B cell (primary cell): ENCODE measurements at regions not wholly inside any gene's neighbourhood (a gene's known extent, or its start where the extent isn't known, plus 50 kb on each side); places are given as distances from the start of the nearest gene placed in this dataset.
"Not testable (repeated sequence)": the region's sequence is repeated elsewhere in the genome, so short reads cannot be mapped to it uniquely, and the experiment has no call there.

Source experiments
- ATAC-seq: fragments of 200-7000 bp; cut with Tn5 transposase; one replicate; pipeline ENCODE4 v1.10.0; 2021; ENCODE audit warnings: low read depth, mild to moderate bottlenecking, moderate number of reproducible peaks, moderate library complexity
- CTCF ChIA-PET: fragments of 350-600 bp; sonication (Branson Sonifier 250); formaldehyde crosslinking; loops from one replicate; lab custom pipeline; 2021; ENCODE audit warnings: antibody characterized with exemption, inconsistent platforms; lab: Charles Lee
- POLR2A ChIA-PET: fragments of 350-600 bp; sonication (Branson Sonifier 250); formaldehyde crosslinking; loops from one replicate; lab custom pipeline; 2021; ENCODE audit warnings: antibody characterized with exemption; lab: Charles Lee
- DNase-seq: peaks from one replicate; pipeline ENCODE4 v3.0.0; 2013
- H2AFZ ChIP-seq: 2 replicates; pipeline ENCODE4 v1.6.1; 2012; ENCODE audit warnings: mild to moderate bottlenecking, low read depth, low read length; ENCODE audit not compliant: insufficient read depth, poor library complexity, severe bottlenecking
- H3K27ac ChIP-seq, 2 donors: 1 replicate in 1 of 2; 2 replicates in 1 of 2; pipeline ENCODE4 v1.5.1; 2012 to 2013; ENCODE audit warnings: low read length in 2 of 2, mild to moderate bottlenecking in 2 of 2, moderate library complexity in 1 of 2
- H3K27me3 ChIP-seq, 4 experiments: fragments of 200-600 bp in 1 of 4; sonication (generic) in 1 of 4; replicated peaks in 1 of 4; 1 replicate in 2 of 4; 2 replicates in 2 of 4; pipeline versions ENCODE4 v1.6.1 to v1.7.0; 2013 to 2016; ENCODE audit warnings: low read length in 3 of 4, mild to moderate bottlenecking in 2 of 4, mixed read lengths in 1 of 4, moderate library complexity in 1 of 4; ENCODE audit not compliant: insufficient read depth in 4 of 4, control insufficient read depth in 3 of 4; ENCODE audit errors: control extremely low read depth in 1 of 4
- H3K36me3 ChIP-seq, 2 experiments: replicated peaks in 1 of 2; 1 replicate in 1 of 2; 2 replicates in 1 of 2; pipeline versions ENCODE4 v1.6.1 to v1.7.1; 2013; ENCODE audit warnings: low read length in 1 of 2; ENCODE audit not compliant: insufficient read depth in 2 of 2, control insufficient read depth in 1 of 2; ENCODE audit errors: control extremely low read depth in 1 of 2, extremely low read depth in 1 of 2
- H3K4me1 ChIP-seq, 2 donors: fragments of 200-600 bp in 1 of 2; sonication (generic) in 1 of 2; 1 replicate in 1 of 2; 2 replicates in 1 of 2; pipeline versions ENCODE4 v1.5.1 to v1.6.1; 2013 to 2017; ENCODE audit warnings: low read length in 2 of 2; ENCODE audit not compliant: control insufficient read depth in 2 of 2, insufficient read depth in 2 of 2
- H3K4me2 ChIP-seq: replicated peaks from 2 replicates; pipeline ENCODE3; 2012; ENCODE audit warnings: mild to moderate bottlenecking, low read depth, low read length; ENCODE audit not compliant: poor library complexity, severe bottlenecking
- H3K4me3 ChIP-seq, 5 experiments: fragments of 200-600 bp in 1 of 5; sonication (generic) in 1 of 5; 1 replicate in 3 of 5; 2 replicates in 2 of 5; pipeline versions ENCODE4 v1.5.1 to v1.7.0; 2011 to 2016; ENCODE audit warnings: low read length in 4 of 5, mild to moderate bottlenecking in 4 of 5, low read depth in 2 of 5, control low read depth in 1 of 5, moderate library complexity in 1 of 5; ENCODE audit not compliant: insufficient read depth in 1 of 5; ENCODE audit errors: control extremely low read depth in 1 of 5, extremely low read depth in 1 of 5
- H3K79me2 ChIP-seq: fragments of 200-600 bp; sonication (generic); one replicate; pipeline ENCODE4 v1.6.0; 2016; ENCODE audit warnings: low read length; ENCODE audit not compliant: control insufficient read depth, insufficient read depth
- H3K9ac ChIP-seq: fragments of 200-600 bp; sonication (generic); 2 replicates; pipeline ENCODE4 v1.6.1; 2017; ENCODE audit warnings: mild to moderate bottlenecking, low read length, moderate library complexity
- H3K9me3 ChIP-seq, 3 donors: one replicate each; pipeline versions ENCODE4 v1.6.1 to v1.7.1; 2013; ENCODE audit warnings: low read length in 2 of 3; ENCODE audit not compliant: control insufficient read depth in 2 of 3, insufficient read depth in 1 of 3; ENCODE audit errors: control extremely low read depth in 1 of 3
- H4K20me1 ChIP-seq: 2 replicates; pipeline ENCODE4 v1.6.0; 2012; ENCODE audit warnings: mild to moderate bottlenecking, low read length; ENCODE audit not compliant: insufficient read depth, control insufficient read depth, poor library complexity, severe bottlenecking
- H3K27ac Mint-ChIP-seq: one replicate; pipeline ENCODE4 v1.8.0; 2021; ENCODE audit warnings: mixed read lengths
- H3K27me3 Mint-ChIP-seq: one replicate; pipeline ENCODE4 v1.8.0; 2021; ENCODE audit warnings: mixed read lengths
- H3K4me1 Mint-ChIP-seq: one replicate; pipeline ENCODE4 v1.8.0; 2021; ENCODE audit warnings: mixed read lengths
- H3K4me3 Mint-ChIP-seq: one replicate; pipeline ENCODE4 v1.8.0; 2021; ENCODE audit warnings: mixed read lengths
- H3K9me3 Mint-ChIP-seq: one replicate; pipeline ENCODE4 v1.8.0; 2022; ENCODE audit warnings: mixed read lengths; ENCODE audit not compliant: insufficient read depth
- CTCF ChIP-seq: fragments of 200-600 bp; IDR thresholded peaks from one replicate; pipeline ENCODE4 v1.8.0; 2022; ENCODE audit warnings: antibody characterized with exemption, mild to moderate bottlenecking
- EZH2 ChIP-seq: IDR thresholded peaks from 2 replicates; pipeline ENCODE4 v1.6.1; 2012; ENCODE audit warnings: borderline replicate concordance, low read depth, mild to moderate bottlenecking, moderate library complexity, low read length; ENCODE audit not compliant: insufficient read depth, poor library complexity, severe bottlenecking
- WGBS: methylation state at CpG from one replicate; pipeline ENCODE4 v1.1.5; 2013; ENCODE audit warnings: missing lambda C conversion rate; ENCODE audit not compliant: insufficient coverage; 5-methylcytosine and 5-hydroxymethylcytosine counted together
- intact Hi-C: fragments of 100-400 bp; cut with micrococcal nuclease; formaldehyde crosslinking; loops from one replicate; pipeline ENCODE4 v1.10.0; 2022

GRCh38 chr5:2071562-2071961 lies 188.8 kb upstream of the IRX4 start:
- no peak for DNase-seq
- Histone ChIP-seq H4K20me1 (no peaks in the 10 kb centered on the region), H3K9ac (no peak overlapping the region), H3K27me3 (peaks cover 0 to 2% (median 0%) of the 10 kb centered on the region in 4 experiments), H3K79me2 (no peaks in the 10 kb centered on the region), H3K36me3 (no peaks in the 10 kb centered on the region), H2AFZ (no peak overlapping the region), H3K4me3 (no peak overlapping the region), H3K9me3 (peaks cover 0 to 6% (median 0%) of the 10 kb centered on the region in 3 donors), H3K27ac (no peak overlapping the region), H3K4me2 (no peak overlapping the region), H3K4me1 (no peaks in the 10 kb centered on the region)
- Mint-ChIP-seq H3K27me3 (peaks cover 4% of the 10 kb centered on the region), H3K27ac (no peak overlapping the region), H3K4me1 (no peaks in the 10 kb centered on the region), H3K4me3 (no peak overlapping the region), H3K9me3 (no peaks in the 10 kb centered on the region)
- TF ChIP-seq CTCF: no peak
- TF ChIP-seq EZH2: no peak
- ATAC-seq: no peak
- CTCF ChIA-PET: no interaction called here
- intact Hi-C loops: no loop called here
- POLR2A ChIA-PET: no interaction called here
- WGBS: 77% methylated on average over 3 of the region's 5 CpGs

DNA sequence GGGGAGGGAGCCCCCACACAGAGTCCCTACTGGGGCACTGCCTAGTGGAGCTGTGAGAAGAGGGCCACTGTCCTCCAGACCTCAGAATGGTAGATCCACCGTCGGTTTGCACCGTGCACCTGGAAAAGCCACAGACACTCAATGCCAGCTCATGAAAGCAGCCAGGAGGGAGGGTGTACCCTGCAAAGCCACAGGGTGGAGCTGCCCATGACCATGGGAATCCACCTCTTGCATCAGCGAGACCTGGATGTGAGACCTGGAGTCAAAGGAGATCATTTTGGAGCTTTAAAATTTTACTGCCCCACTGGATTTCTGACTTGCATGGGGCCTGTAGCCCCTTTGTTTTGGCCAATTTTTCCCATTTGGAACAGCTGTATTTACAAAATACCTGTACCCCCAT lies 188.1 kb upstream of the IRX4 start:
- H3K4me1 Mint-ChIP-seq, H3K4me3 Mint-ChIP-seq, H3K4me3 ChIP-seq, CTCF ChIA-PET, H3K4me1 ChIP-seq, H3K27me3 Mint-ChIP-seq, H3K9me3 Mint-ChIP-seq, ATAC-seq, H2AFZ ChIP-seq, H4K20me1 ChIP-seq, H3K9ac ChIP-seq, H3K27ac Mint-ChIP-seq, H3K9me3 ChIP-seq, intact Hi-C loops, H3K36me3 ChIP-seq, POLR2A ChIA-PET, DNase-seq, H3K79me2 ChIP-seq, H3K27ac ChIP-seq, H3K27me3 ChIP-seq, H3K4me2 ChIP-seq: not testable (repeated sequence)
- 70% methylated on average over 4 of the region's 4 CpGs for WGBS
